ENCODE measurements at regions not wholly inside any gene's neighbourhood (a gene's known extent, or its start where the extent isn't known, plus 50 kb on each side); places are given as distances from the start of the nearest gene placed in this dataset.
"Not testable (repeated sequence)": the region's sequence is repeated elsewhere in the genome, so short reads cannot be mapped to it uniquely, and the experiment has no call there.

GRCh38 chr5:112534067-112534583, 115.0 kb upstream of the EPB41L4A start:
- DNase-seq (ENCODE audit: low read depth), result no peak

GRCh38 chr5:112534611-112535255, 115.7 kb upstream of the EPB41L4A start:
- DNase-seq (ENCODE audit: low read depth), result no peak

- no peak for DNase-seq (ENCODE audit: low read depth)
Measured at GRCh38 chr5:112535356-112535755, 116.3 kb upstream of the EPB41L4A start.

- not testable (repeated sequence) for DNase-seq (ENCODE audit: low read depth)
Measured at GRCh38 chr5:112544558-112544957, 125.5 kb upstream of the EPB41L4A start.

- DNase-seq (ENCODE audit: low read depth), result no peak
Measured at GRCh38 chr5:112546946-112547592, 128.0 kb upstream of the EPB41L4A start.

- no peak for DNase-seq (ENCODE audit: low read depth)
Measured at GRCh38 chr5:112548246-112548881, 129.3 kb upstream of the EPB41L4A start.

- DNase-seq (ENCODE audit: low read depth), result no peak
Measured at GRCh38 chr5:112549127-112549526, 130.1 kb upstream of the EPB41L4A start.

- DNase-seq (ENCODE audit: low read depth), result no peak
Measured at GRCh38 chr5:112549605-112550166, 130.6 kb upstream of the EPB41L4A start.

GRCh38 chr5:112551419-112552032, 132.4 kb upstream of the EPB41L4A start:
- DNase-seq (ENCODE audit: low read depth), result peak; percentile 64

- DNase-seq (ENCODE audit: low read depth), result no peak
Measured at GRCh38 chr5:112552216-112552615, 133.1 kb upstream of the EPB41L4A start.

GRCh38 chr5:112552791-112553190, 133.7 kb upstream of the EPB41L4A start:
- DNase-seq (ENCODE audit: low read depth), result no peak

- DNase-seq (ENCODE audit: low read depth), result no peak
Measured at GRCh38 chr5:112554101-112554977, 135.3 kb upstream of the EPB41L4A start.

GRCh38 chr5:112555197-112555596, 136.1 kb upstream of the EPB41L4A start:
- DNase-seq (ENCODE audit: low read depth), result no peak

- no peak for DNase-seq (ENCODE audit: low read depth)
Measured at GRCh38 chr5:112555691-112556090, 136.6 kb upstream of the EPB41L4A start.

GRCh38 chr5:112559501-112559900, 140.4 kb upstream of the EPB41L4A start:
- DNase-seq (ENCODE audit: low read depth), result not testable (repeated sequence)

- no peak for DNase-seq (ENCODE audit: low read depth)
Measured at GRCh38 chr5:112560371-112560770, 141.3 kb upstream of the EPB41L4A start.

- no peak for DNase-seq (ENCODE audit: low read depth)
Measured at GRCh38 chr5:112563169-112563826, 144.2 kb upstream of the EPB41L4A start.

- no peak for DNase-seq (ENCODE audit: low read depth)
Measured at GRCh38 chr5:112566251-112566650, 147.2 kb upstream of the EPB41L4A start.

GRCh38 chr5:112569596-112569995, 150.5 kb upstream of the EPB41L4A start:
- no peak for DNase-seq (ENCODE audit: low read depth)

- no peak for DNase-seq (ENCODE audit: low read depth)
Measured at GRCh38 chr5:112570708-112571444, 151.8 kb upstream of the EPB41L4A start.

Measured in fibroblast of the conjunctiva (primary cell).